HEK293T (cell line): ENCODE measurements at regions not wholly inside any gene's neighbourhood (a gene's known extent, or its start where the extent isn't known, plus 50 kb on each side); places are given as distances from the start of the nearest gene placed in this dataset.

Source experiments
- ARNT ChIP-seq: fragments of 450-650 bp; IDR thresholded peaks from 2 replicates; pipeline ENCODE4 v1.6.1; 2017; ENCODE audit warnings: mild to moderate bottlenecking
- BHLHE40 ChIP-seq: fragments of 450-650 bp; IDR thresholded peaks from 2 replicates; pipeline ENCODE4 v1.6.1; 2016; ENCODE audit warnings: mild to moderate bottlenecking, moderate library complexity, borderline replicate concordance
- ELF4 ChIP-seq: fragments of 450-650 bp; IDR thresholded peaks from 2 replicates; pipeline ENCODE4 v1.6.1; 2017; ENCODE audit warnings: antibody characterized with exemption
- FOXM1 ChIP-seq: fragments of 450-650 bp; IDR thresholded peaks from 2 replicates; pipeline ENCODE4 v1.6.1; 2017; ENCODE audit warnings: mild to moderate bottlenecking, borderline replicate concordance
- NFRKB ChIP-seq: fragments of 450-650 bp; IDR thresholded peaks from 2 replicates; pipeline ENCODE4 v1.6.1; 2016; ENCODE audit warnings: mild to moderate bottlenecking, moderate library complexity
- SP1 ChIP-seq: fragments of 450-650 bp; IDR thresholded peaks from 2 replicates; pipeline ENCODE4 v1.6.1; 2017
- TARDBP ChIP-seq: fragments of 450-650 bp; IDR thresholded peaks from 2 replicates; pipeline ENCODE4 v1.6.1; 2016

DNA sequence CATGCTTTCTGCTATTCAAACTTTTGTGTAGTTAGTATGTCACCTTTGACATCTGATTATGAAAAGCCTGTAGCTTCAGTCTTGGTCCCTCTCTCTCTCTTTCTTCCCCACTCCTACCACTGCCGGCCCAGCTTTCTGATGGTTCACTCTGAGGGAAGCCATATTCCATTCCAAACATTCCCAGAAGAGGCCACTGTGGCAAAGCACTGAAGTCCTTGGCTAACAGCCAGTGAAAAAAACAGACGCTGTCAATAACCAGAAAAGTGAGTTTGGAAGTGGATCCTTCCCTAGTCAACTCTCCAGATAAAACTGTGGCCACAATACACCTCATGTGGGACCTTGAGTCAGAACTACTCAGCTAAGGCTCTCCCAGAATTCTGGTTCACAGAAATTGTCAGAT lies 950.7 kb upstream of the PHF14 start:
- no peak for TF ChIP-seq SP1
- no peak for TF ChIP-seq TARDBP
- TF ChIP-seq BHLHE40: no peak
- TF ChIP-seq ARNT: no peak
- no peak for TF ChIP-seq ELF4
- TF ChIP-seq FOXM1: no peak
- TF ChIP-seq NFRKB: no peak
